HG03342 (cell line): ENCODE measurements at regions not wholly inside any gene's neighbourhood (a gene's known extent, or its start where the extent isn't known, plus 50 kb on each side); places are given as distances from the start of the nearest gene placed in this dataset.

Experiments
- ATAC-seq: cut with Tn5 transposase; IDR thresholded peaks from one replicate; pipeline ENCODE4 v1.9.1; 2021; ENCODE audit warnings: mild to moderate bottlenecking, moderate library complexity; ENCODE audit not compliant: unreplicated experiment

DNA sequence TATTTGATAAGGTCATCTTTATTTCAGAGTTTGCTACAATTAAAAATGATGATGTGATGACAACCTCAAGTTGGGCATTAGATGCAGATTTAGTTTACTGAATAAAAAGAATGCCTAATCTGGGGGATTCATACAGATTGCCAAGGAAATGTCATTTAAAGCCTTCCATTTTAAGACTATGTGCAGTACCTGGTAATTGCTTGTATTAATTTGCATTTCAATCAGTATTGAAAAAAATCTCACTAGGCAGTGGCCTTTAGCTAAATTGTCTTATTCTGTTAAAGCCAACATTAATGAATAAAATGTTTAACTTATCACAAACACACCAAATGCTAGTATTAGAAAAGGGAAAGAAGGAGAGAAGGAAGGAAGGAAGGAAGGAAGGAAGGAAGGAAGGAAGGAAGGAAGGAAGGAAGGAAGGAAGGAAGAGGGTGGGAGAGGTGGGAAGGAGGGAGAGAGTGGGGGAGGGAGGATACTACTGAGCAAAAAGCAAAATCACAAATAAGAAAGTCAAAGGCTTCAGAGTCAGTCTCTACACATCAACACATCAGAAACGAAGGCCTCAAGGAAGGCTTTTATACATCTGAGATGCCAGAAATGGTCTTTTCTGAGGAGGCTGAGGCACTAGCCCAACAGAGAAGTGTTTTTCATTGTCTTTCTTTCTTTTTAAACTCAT, 271.1 kb upstream of the CLEC14A start:
- no peak for ATAC-seq

DNA sequence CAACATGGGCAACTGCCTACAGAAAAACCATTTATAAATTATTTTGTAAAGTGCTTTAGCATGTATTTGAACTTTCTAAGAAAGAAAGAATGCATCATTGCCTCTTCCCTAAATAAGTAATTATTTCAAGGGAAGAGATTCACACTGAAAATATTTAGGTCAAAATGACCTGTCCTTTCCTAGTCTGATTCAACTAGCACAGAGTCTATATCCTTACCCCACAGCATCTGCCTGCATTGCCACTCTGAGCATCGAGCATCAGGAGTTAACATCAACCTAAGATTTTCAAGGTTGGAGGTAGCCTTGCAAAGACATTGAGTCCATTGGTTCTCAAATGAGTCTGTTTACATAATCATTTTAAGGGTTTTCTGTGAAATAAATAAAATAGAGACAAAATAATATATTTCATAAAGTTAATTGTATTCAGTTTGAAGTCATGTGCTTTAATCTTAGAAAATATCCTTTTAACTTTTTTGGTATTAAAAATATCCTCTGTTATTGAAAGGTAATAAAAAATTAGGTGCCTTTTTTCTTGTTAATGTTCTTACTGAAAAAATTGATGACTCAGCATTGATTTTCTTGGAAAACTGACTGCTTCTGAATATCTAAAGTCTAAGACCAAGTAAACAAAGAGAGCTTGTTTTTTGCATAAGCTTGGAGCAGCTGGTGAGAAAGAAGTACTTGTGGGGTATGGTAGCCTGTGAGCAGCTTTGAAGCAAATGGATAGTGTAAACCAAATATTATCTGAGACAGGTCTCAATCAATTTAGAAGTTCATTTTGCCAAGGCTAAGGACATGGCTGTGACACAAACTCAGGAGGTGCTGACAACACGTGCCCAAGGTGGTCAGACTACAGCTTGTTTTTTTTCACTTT, 269.0 kb upstream of the CLEC14A start:
- no peak for ATAC-seq

DNA sequence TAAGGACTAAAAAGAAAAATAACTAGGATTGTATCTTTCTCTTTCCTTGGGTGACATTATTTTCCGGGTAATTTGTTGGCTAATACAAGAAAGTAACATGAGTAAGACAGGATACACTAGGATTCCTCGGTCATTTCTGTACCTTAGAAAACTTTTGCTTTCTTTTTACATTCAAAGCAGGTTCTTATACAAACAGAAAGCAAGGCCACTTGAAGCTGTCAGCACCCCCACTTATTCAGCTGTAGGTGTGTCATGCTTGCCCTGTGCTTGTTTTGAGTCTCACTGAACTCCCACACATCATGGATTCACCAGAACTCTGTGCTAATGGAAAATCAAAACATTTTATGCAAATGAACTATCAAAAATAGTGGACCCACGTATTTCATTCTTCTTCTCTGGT, 266.8 kb upstream of the CLEC14A start:
- ATAC-seq = no peak

DNA sequence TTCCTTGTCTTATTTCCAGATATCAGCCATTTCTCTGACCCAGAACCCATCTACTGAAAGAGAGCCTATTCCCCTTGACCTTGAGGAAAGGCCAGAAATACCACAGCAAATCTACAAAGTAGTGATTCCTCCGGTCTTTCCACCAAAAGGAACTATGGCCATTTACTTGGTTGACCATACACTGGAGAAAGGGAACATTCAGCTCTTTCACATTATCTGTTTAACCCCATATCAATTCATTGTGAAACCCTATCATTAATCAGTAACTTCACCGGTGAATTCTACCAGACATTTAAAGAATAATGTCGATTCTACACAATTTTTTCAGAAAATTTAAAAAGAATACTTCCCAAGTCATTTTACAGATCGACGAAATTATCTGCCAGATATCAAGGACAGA, 265.7 kb upstream of the CLEC14A start:
- ATAC-seq = no peak

DNA sequence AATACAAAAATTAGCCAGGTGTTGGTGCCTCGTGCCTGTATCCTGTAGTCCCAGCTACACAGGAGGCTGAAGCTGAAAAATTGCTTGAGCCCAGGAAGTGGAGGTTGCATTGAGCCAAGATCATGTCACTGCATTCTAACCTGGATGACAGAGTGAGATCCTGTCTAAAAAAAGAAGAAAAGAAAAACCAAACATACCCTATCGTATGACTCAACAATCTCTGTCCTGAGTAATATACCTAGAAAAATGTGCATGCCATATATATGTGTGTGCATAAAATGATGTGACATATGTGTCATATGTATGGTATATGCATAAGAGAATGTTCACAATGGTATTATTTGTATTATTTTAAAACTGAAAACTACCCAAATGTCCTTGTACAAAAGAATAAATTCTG, 261.5 kb upstream of the CLEC14A start:
- no peak for ATAC-seq

DNA sequence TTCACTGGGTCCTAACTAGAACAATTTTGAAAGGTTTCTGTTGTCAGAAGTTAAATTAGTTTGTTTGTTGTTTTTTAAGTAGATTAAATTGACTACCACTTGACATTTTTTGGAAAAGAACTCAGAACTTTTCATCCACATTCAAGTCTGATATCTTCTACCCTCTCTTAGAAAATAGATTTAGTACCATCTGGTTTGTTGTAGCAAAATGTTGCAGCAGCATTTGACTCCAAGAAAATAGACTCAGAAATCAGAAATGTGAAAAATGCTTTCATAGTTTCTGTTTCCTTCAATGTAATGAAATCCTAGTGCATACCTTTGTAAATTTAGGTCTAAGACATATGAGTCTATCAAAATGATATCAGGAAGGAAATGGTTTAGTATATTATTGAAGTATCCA, 256.3 kb upstream of the CLEC14A start:
- no peak for ATAC-seq

DNA sequence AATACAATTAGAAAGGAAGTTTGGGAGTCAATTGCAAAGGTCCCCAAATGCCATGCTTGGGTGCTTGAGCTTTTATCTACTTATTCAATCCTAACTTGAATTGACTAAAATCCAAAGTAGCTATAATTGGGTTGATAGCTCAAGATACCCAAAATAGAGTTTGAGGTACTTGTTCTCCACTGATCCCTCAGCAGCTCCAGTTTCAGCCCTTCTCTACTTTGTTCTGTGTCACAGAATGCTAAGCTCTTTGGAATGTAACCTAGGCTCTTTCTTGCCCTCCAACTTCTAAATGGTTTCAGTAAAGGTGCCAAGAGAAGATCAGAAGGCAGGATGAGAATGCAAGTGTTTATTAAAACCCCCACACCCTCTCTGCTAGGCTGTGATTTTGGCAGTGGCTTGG, 251.4 kb upstream of the CLEC14A start:
- no peak for ATAC-seq

DNA sequence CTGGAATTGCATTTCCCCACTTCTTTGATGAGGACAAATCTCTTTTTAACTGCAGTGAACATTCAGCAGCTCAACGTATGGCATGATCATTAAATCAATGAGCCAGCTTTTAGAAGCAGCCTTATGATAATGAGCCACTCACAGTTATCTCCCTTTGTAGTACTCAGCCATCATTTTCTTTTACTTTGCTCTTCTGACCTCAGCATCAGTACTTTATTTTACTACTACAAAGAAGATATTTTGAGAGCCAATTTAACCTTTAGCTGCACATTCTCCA, 250.0 kb upstream of the CLEC14A start:
- ATAC-seq = no peak

DNA sequence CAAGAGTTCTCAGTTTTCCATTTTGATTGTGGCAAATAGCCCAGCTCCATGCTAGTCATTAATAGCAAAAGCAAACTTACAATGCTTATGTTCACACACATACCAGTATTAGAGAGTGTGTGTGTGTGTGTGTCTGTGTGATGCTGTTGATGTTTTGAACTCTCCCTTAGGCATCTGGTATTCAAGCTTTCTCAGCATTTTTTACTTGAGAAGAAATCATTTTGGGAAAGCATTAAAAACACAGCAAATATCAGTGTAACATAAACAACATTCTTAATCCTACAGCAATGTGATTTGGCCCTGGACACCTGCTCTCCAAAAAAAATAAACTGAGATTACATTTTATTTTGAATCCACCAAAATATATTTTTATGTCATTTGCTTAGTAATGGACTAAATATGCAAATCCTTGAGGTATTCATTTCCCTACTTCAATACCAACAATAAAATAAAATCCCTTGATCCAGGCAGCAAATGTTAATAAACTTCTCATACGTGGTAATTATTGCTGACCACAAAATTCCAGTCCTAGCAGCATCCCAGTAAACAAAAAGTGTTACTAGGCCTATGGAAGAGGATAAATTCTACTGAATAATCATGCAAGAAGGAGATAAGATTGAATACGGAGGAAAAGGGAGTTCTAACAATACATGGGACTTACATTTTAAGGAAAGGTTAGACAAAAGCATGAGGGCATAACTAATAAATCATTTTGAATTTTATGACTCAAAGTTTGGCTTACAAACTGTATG, 249.5 kb upstream of the CLEC14A start:
- ATAC-seq = no peak

DNA sequence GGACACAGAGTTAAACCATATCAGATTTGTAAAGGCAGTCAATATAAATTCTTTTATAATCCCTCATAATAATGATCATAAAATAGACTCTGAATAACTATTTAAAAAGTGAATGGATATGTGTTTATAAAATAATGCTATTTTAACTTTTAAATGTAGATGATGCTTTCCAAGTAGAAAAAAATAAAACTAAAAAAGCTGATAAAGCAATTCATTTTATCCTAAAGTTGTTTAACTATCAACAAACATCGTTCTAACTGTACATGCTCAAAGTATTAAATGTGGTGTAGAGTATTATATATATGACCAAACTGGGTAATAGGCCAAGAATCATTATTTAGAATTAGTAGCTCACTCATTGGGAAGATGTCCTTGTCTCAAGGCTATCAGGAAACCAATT, 248.3 kb upstream of the CLEC14A start:
- ATAC-seq = no peak

DNA sequence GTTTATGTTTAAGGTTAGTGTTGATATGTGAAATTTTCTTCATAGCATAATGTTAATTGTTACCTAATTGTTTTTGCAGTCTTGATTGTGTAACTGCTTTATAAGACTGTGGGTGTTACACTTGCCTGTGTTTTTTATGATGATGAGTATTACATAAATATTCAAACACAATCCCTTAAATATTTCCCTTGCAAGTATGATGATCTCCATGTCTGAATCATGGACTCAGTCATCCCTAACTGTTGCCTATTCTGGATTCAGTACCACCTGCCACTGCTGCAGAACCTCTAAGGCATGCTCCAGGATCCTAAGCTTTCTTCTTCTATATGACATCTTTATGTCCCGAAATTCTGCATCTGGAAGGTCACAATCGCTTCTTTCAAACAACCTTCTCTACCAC, 246.3 kb upstream of the CLEC14A start:
- ATAC-seq = no peak

DNA sequence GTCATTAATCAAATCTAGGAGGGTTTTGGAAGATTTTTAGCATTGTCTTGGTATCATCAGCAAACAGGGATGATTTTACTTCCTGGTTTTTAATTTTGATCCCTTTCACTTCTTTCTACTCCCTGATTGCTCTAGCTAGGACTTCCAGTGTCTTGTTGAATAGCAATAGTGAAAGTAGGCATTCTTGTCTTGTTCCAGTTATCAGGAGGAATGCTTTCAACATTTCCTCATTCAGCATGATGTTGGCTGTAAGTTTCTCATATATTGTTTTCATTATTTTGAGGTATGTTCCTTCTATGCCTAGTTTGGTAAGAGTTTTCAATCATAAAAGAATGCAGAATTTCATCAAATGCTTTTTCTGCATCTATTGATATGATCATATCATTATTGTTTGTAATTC, 244.2 kb upstream of the CLEC14A start:
- no peak for ATAC-seq

DNA sequence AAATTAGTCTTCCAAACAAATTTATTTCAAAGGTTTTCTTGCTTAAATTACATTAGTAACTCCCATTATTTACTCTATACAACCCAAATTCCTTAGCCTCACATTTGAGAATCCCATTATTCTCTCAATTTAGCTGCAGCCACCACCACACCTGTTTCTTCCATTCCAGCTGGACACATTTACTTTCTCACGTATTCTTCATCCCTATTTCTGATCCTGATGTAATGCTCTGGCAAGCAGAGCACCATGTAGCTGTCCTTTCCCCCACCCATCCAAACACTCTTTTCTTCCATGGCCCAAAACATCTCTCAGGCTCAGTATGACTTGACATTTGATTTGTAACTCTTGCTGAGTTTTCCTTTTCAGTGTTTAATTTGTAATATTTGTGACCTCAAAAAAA, 240.2 kb upstream of the CLEC14A start:
- ATAC-seq = no peak

DNA sequence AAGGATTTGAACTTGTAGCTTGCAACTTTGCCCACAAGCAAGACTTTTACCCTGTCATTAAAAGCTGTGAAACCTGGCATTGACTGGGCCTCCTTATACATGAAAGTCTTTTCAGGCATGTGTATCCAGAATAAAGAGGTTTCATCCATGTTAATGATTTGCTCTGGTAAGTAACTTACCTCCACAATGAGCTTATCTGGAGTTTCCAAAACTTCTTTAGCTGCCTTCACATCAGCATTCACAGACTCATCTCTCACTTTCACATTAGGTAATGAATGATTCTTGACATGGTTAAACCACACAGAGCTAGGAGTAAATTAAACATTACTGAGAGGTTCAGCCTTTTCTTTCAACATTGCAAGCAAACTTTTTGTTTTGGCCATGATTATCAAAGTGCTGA, 234.4 kb upstream of the CLEC14A start:
- peak; percentile 56 for ATAC-seq

DNA sequence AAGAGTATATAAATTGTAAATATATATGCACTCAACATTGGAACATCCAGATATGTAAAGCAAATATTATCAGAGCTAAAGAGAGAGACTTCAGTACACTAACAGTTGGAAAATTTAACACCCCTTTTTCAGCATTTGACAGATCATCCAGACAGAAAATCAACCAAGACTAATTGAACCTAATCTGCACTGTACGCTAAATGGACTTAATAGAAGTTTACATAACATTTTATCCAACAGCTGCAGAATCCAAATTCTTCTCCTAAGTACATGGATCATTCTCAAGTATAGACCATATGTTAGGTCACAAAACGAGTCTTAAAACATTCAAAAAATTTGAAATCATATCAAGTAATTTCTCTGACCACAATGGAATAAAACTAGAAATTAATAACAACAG, 229.1 kb upstream of the CLEC14A start:
- no peak for ATAC-seq

DNA sequence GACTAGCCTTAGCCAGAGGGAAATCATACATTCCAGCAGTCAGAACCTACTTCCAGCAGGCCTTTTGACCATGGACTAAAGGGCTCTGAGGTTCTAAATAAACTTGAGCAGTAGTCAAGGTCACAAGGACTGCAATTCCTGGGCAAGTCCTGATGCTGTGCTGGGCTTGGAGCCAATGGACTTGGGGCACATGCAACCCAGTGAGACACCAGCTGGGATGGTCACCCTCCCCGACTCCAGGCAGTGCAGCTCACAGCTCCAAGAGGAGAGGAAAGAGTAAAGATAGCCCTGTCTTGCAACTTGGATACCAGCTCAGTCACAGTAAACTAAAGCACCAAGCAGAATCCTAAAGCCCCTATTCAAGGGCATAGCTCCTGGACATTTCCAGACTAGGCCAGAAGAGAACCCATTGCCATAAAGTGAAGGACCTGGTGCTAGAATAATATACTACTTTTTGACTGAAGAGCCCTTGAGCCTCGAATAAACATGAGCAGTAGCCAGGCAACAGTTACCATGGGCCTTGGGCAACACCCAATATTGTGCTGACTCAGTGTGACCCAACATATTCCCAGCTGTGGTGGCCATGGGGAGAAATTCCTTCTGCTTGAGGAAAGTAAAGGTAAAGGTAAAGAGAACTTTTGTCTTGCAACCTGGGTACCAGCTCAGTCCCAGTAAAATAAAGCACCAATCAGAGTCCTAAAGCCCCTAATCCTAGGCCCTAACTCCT, 226.2 kb upstream of the CLEC14A start:
- no peak for ATAC-seq

DNA sequence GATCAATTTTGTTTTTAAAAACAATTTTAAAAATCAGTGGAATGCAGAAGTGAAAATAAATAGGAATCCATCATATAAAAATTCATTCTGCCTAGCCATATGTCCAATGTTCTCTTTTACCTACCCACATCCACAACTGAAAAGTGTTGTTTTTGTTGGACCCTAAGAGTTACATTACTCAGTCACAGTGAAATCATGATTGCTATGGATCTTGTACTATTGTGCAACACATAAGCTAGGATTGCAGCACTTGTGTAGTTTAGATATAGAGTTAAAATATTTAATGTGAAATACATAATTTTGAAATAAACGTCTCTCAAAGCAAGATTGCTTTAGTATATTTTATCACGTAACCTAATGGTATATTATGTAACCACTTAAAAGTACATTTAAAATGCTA, 213.3 kb upstream of the CLEC14A start:
- ATAC-seq = no peak

DNA sequence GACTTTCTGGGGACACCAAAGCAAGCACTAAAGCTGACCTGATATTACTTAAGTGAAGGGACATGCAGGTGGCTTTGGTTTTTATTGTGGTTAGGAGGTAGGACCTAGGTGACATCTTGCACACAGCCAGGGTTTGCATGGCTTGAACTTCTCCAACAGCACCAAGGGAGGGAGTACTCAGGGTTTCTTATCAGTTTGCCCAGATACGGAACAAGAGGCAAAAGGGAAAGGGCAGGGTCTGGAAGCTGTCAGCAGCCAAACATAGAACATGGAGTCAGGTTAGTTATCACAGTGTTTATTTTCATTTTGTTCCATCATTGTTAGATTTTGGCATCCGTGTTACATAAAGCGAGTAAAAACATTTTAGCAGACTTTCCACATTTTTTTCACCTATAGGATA, 186.3 kb upstream of the CLEC14A start:
- ATAC-seq = no peak

DNA sequence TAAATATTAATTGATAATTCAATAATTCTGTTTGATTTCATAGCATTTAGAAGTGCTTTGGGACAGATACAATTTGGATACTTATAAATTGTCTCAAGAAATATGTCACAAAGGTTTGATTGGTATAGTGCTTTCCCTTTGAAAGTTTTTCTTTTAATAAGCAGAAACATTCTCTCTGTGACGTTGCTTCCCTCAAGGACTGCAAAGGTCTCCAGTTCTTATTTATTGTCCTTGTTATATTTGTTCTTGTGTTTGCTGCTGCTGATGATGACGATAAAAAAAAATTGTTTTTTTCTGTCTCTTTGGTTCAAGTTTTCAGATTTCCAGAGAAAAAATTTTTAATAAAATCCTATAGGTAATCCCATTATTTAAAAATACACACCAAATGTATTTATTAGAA, 176.3 kb upstream of the CLEC14A start:
- ATAC-seq = no peak

DNA sequence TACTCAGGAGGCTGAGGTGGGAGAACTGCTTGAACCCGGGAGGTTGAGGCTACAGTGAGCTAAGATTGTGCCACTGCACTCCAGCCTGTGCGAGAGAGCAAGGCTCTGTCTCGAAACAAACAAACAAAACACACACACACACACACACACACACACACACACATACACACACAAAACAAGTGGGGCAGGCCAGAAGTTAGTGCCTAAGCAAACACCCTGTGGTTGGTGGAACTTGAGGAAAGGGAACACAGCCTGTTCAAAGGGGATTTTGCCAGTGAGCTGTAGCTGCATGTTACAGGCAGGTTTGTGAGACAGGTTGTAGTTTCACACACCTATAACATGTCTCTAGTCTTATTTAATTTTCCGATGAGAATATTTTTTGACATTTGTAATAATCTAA, 175.3 kb upstream of the CLEC14A start:
- ATAC-seq = no peak

DNA sequence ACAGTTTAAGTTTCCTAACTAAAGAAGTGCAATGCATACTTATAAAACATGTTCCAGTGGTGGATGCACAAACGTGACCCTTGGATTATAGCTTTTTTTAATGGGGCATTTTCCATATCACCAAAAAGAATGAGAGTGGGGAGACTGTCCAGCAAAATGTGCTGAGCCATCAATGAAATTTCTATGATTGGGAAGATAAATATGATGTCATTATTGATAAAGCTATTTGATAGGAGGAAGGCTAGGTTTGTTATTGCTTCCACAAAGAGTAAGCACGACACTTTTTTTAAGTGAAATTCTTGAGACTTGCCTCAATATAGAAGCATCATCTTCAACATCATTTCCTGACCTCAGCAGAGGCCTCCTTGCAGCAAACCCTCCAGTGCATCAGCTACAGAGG, 174.6 kb upstream of the CLEC14A start:
- no peak for ATAC-seq
